LNCAP (cell line): ENCODE measurements at regions not wholly inside any gene's neighbourhood (a gene's known extent, or its start where the extent isn't known, plus 50 kb on each side); places are given as distances from the start of the nearest gene placed in this dataset.

Experiments
- TF ChIP-seq, protein P1 (sequence below): fragments of 450-650 bp; IDR thresholded peaks from 2 replicates; pipeline ENCODE4 v1.5.1; 2017; ENCODE audit warnings: mild to moderate bottlenecking

DNA sequence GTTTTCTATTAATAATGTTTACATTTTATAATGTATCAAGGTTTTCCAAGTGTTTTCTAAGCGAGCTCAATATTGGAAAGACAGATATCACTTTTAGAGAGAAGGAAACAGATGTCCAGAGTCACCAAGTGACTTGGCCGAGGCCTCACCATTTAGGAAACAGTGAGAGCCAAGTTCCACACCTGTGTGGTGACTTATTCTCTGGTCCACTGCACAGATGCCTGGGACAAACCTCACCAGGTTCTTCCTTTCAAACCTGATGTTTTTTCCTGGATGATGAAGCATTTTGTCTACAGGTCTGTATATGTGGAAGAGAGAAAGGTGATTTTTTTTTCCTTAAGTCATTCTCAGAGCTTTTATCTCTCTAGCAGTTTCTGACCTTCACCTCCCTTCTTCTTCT, 280.7 kb downstream of the LPIN1 start:
- TF ChIP-seq, protein P1, sequence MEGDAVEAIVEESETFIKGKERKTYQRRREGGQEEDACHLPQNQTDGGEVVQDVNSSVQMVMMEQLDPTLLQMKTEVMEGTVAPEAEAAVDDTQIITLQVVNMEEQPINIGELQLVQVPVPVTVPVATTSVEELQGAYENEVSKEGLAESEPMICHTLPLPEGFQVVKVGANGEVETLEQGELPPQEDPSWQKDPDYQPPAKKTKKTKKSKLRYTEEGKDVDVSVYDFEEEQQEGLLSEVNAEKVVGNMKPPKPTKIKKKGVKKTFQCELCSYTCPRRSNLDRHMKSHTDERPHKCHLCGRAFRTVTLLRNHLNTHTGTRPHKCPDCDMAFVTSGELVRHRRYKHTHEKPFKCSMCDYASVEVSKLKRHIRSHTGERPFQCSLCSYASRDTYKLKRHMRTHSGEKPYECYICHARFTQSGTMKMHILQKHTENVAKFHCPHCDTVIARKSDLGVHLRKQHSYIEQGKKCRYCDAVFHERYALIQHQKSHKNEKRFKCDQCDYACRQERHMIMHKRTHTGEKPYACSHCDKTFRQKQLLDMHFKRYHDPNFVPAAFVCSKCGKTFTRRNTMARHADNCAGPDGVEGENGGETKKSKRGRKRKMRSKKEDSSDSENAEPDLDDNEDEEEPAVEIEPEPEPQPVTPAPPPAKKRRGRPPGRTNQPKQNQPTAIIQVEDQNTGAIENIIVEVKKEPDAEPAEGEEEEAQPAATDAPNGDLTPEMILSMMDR = no peak

DNA sequence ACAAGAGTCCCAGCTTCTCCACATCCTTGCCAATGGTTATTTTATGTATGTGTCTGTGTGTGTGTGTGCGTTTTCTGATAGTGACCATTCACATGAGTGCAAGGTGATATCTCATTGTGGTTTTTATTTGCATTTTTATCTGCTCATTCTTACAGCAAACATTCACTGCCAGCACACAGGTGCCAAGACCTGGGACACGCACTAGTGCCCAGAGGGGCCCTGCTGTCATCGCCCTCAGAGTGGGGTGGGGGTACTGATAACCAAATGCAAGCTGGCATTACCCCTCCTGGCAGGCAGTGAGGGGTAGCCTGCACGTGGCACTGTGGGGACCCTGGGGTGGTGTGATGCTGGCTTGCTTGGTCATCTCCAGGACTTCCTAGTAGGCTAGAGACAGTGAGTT, 285.4 kb downstream of the LPIN1 start:
- TF ChIP-seq, protein P1 = no peak

DNA sequence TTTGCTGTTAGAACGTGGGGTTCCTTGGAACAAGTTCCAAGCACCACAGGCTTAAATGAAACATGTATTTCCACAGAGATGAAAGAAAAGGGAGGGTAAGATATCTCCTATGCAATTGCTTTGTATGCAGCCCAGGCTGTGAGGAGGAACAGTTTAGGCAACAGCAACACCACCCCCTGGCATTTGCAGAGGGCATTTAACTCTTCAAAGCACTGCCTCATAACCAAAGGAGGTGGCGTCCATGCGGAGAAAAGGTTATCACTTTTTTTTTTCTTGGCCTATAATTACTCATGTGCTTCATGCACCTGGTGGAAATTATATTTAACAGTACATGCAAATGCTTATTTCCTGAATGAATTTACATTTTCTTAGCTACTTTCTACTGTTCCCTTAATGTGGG, 286.0 kb downstream of the LPIN1 start:
- TF ChIP-seq, protein P1 = no peak

DNA sequence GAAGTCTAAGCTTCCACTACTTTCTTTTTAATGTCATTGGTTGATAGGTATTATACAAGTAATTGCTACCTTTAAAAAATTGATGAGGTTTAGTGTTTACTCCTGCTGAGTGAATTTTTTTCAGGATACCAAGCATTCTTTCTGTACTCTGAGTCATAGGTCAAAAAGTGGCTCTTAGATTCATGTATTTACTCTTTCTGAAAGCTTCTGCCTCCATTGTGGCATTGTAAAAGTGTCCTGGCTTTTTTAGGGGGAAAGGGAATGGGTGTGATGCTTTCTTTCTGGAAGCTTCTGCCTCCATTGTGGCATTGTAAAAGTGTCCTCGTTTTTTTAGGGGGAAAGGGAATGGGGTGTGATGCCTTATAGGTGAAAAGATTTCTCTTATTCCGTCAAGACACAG, 286.5 kb downstream of the LPIN1 start:
- TF ChIP-seq, protein P1 = no peak

DNA sequence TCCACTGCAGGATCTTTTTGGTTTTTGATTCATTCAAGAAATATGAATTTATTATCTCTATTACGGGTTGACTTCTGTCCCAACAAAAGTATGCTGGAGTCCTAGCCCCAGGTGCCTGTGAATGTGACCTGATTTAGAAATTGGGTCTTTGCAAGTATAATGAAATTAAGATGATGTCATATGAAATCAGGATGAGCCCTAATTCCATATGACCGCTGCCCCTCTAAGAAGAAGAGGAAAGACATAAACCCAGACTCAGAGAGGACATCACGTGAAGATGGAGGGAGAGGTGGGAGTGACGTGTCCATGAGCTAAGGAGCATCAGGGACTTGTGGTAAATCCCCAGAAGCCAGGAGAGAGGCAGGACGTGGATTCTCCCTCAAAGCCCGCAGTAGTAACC, 287.1 kb downstream of the LPIN1 start:
- TF ChIP-seq, protein P1 = no peak

DNA sequence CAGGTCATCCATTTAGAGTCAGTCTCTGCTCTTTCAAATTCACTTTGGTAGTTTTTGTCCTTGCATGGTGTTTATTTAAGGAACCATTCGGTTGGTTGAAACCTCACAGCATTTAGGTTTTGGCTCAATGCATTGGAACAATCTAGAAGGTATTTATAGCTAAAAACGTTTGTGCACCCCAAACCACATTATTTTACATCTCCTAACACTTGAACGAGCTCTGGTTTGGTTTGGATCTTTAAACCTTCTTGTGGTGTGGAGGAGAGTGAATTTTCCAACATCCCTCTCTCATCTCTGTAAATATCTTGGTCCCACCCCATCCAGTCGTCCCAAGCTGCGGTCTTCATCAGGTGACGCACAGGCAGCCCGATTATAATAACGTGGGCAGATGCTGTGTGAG, 287.9 kb downstream of the LPIN1 start:
- TF ChIP-seq, protein P1 = no peak

DNA sequence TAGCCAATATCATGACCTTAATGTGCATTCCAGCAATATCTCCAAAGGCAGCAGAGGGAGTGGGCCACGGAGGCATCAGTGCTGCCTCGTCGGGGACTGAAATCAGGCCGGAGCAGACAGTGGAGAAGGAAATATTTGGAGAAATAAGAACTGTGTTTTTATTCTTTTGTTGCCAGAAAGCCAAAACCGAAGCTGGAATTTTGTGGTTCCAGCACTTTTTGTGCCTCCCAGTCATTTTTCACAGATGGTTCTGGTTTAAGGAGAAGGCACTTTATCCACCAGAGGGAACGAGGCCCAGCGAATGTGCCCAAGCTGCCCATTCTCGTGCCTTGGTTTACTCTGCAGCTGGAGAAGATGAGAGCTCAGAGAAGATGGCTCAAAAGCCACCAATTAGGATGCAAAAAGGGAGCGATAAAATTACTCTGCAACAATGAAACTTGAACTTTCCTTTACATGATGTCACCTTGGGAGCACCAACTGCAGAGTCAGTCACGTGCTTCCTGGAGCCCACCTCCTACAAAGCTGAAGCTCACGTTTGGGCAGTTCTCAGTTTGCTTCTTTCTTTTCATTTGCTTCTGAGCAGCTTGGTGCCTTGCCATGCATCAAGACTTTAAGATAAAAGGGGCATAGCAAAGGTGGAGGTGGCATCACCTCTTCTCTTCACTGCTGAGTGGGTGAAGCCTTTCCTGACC, 288.7 kb downstream of the LPIN1 start:
- TF ChIP-seq, protein P1 = no peak
